Parathyroid adenoma (tissue), 2 donors: ENCODE measurements at regions not wholly inside any gene's neighbourhood (a gene's known extent, or its start where the extent isn't known, plus 50 kb on each side); places are given as distances from the start of the nearest gene placed in this dataset.

Experiments
- H2AFZ ChIP-seq: fragments of 300-600 bp; sonication (generic); one replicate; pipeline ENCODE4 v1.7.0; 2017; ENCODE audit warnings: antibody characterized with exemption, mild to moderate bottlenecking
- H3K27ac ChIP-seq: fragments of 300-600 bp; sonication (generic); one replicate; pipeline ENCODE4 v1.7.0; 2017
- H3K27me3 ChIP-seq: fragments of 300-600 bp; sonication (generic); one replicate; pipeline ENCODE4 v1.7.0; 2017; ENCODE audit warnings: low read length; ENCODE audit not compliant: control insufficient read depth, insufficient read depth
- H3K36me3 ChIP-seq: fragments of 300-600 bp; sonication (generic); one replicate; pipeline ENCODE4 v1.7.0; 2017; ENCODE audit warnings: low read length; ENCODE audit not compliant: control insufficient read depth, insufficient read depth
- H3K4me1 ChIP-seq: fragments of 300-600 bp; sonication (generic); one replicate; pipeline ENCODE4 v1.7.0; 2017; ENCODE audit warnings: control low read depth
- H3K4me2 ChIP-seq: fragments of 300-600 bp; sonication (generic); one replicate; pipeline ENCODE4 v1.7.0; 2017; ENCODE audit warnings: low read length
- H3K4me3 ChIP-seq: fragments of 300-600 bp; sonication (generic); one replicate; pipeline ENCODE4 v1.7.0; 2017; ENCODE audit warnings: low read depth, low read length
- H3K79me2 ChIP-seq: fragments of 300-600 bp; sonication (generic); one replicate; pipeline ENCODE4 v1.7.0; 2017; ENCODE audit warnings: control low read depth
- H3K9ac ChIP-seq: fragments of 300-600 bp; sonication (generic); one replicate; pipeline ENCODE4 v1.7.0; 2017; ENCODE audit warnings: mild to moderate bottlenecking
- H3K9me3 ChIP-seq: fragments of 300-600 bp; sonication (generic); one replicate; pipeline ENCODE4 v1.7.0; 2017; ENCODE audit warnings: low read length; ENCODE audit not compliant: control insufficient read depth
- CTCF ChIP-seq: fragments of 300-600 bp; sonication (generic); IDR thresholded peaks from one replicate; pipeline ENCODE4 v1.7.0; 2017; ENCODE audit warnings: antibody characterized with exemption, mild to moderate bottlenecking
- donor health status: primary hyperparathyroidism.

- no peak overlapping the region for H3K27ac ChIP-seq
These were observed 322.4 kb upstream of the GRAMD2B start for GRCh38 chr5:126100767-126101166.

GRCh38 chr5:126101901-126102300 is 321.3 kb upstream of the GRAMD2B start:
- H3K79me2 ChIP-seq: no peaks in the 10 kb centered on the region
- H3K27me3 ChIP-seq: no peaks in the 10 kb centered on the region
- no peak overlapping the region for H3K4me2 ChIP-seq
- H3K4me3 ChIP-seq: no peak overlapping the region
- TF ChIP-seq CTCF: no peak
- H3K36me3 ChIP-seq: no peaks in the 10 kb centered on the region
- no peaks in the 10 kb centered on the region for H3K9me3 ChIP-seq
- H2AFZ ChIP-seq: no peak overlapping the region
- H3K27ac ChIP-seq: no peak overlapping the region
- H3K9ac ChIP-seq: no peak overlapping the region
- H3K4me1 ChIP-seq: no peaks in the 10 kb centered on the region

More at GRCh38 chr5:126100767-126101166, 322.4 kb upstream of the GRAMD2B start:
- no peak overlapping the region for H3K4me3 ChIP-seq
- H3K9ac ChIP-seq: no peak overlapping the region
- no peaks in the 10 kb centered on the region for H3K27me3 ChIP-seq
- no peaks in the 10 kb centered on the region for H3K4me1 ChIP-seq
- no peak overlapping the region for H2AFZ ChIP-seq
- no peaks in the 10 kb centered on the region for H3K9me3 ChIP-seq
- H3K4me2 ChIP-seq: no peak overlapping the region
- no peak for TF ChIP-seq CTCF
- H3K79me2 ChIP-seq: no peaks in the 10 kb centered on the region
- H3K36me3 ChIP-seq: no peaks in the 10 kb centered on the region

- no peaks in the 10 kb centered on the region for H3K9me3 ChIP-seq
- H3K4me1 ChIP-seq: no peaks in the 10 kb centered on the region
- no peaks in the 10 kb centered on the region for H3K27me3 ChIP-seq
- TF ChIP-seq CTCF: no peak
- no peak overlapping the region for H3K27ac ChIP-seq
- H2AFZ ChIP-seq: no peak overlapping the region
- no peaks in the 10 kb centered on the region for H3K79me2 ChIP-seq
- H3K36me3 ChIP-seq: no peaks in the 10 kb centered on the region
- no peak overlapping the region for H3K9ac ChIP-seq
- no peak overlapping the region for H3K4me2 ChIP-seq
- H3K4me3 ChIP-seq: no peak overlapping the region
These were observed 320.2 kb upstream of the GRAMD2B start for GRCh38 chr5:126103050-126103449.

GRCh38 chr5:126103868-126104267 is 319.3 kb upstream of the GRAMD2B start:
- Histone ChIP-seq H3K4me2 (no peak overlapping the region), H3K4me1 (no peaks in the 10 kb centered on the region), H3K27ac (no peak overlapping the region), H3K4me3 (no peak overlapping the region), H3K27me3 (no peaks in the 10 kb centered on the region), H3K9ac (no peak overlapping the region), H3K79me2 (no peaks in the 10 kb centered on the region), H2AFZ (no peak overlapping the region), H3K9me3 (no peaks in the 10 kb centered on the region), H3K36me3 (no peaks in the 10 kb centered on the region)
- TF ChIP-seq CTCF: no peak

- Histone ChIP-seq H3K4me3 (no peak overlapping the region), H3K36me3 (no peaks in the 10 kb centered on the region), H3K27me3 (no peaks in the 10 kb centered on the region), H3K4me2 (no peak overlapping the region), H2AFZ (no peak overlapping the region), H3K9ac (no peak overlapping the region), H3K79me2 (no peaks in the 10 kb centered on the region), H3K4me1 (no peaks in the 10 kb centered on the region), H3K9me3 (no peaks in the 10 kb centered on the region), H3K27ac (no peak overlapping the region)
- TF ChIP-seq CTCF: no peak
These were observed 318.9 kb upstream of the GRAMD2B start for GRCh38 chr5:126104341-126104740.
